ENCODE measurements at regions not wholly inside any gene's neighbourhood (a gene's known extent, or its start where the extent isn't known, plus 50 kb on each side); places are given as distances from the start of the nearest gene placed in this dataset.

DNA sequence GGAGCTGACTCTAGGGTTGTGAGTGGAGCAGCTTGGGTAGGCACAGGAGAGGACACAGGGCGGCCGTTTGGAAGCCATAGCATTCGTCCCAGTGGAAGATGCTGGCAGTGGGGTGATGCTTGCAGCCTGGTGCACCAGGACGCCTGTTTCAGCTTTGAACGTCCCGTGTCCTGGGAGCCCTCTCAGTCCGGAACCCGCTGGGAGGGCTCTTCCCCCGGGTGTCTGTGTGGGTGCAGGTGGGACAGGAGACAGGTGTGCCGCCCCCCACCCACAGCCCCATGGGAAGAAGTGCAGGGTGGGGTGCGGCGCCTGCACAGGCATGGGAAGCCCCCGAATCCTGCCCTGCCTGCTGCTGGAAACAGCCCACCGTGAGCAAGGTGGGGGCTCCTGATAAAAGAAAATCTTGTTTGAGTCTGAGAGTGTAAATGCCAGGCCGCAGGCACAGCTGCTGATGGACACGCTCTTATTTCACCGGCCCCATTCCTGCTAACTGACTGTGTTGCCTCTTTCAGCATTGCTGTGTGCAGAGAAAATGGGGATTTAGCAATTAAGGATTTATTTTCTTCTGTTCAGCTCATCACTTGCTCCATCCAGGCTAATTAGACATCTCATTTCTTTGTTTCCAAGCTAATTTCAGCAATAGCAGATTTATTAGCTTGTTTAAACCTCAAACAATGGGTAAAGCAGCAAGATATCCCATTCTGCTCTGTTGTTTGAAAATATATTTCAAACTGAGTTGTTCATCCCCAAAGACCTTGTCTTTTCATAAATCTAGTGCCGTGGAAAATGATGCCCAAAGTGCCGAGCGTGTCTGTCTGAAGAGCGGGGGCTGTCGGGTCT, 54.9 kb upstream of the DPYSL4 start:
- TF ChIP-seq, protein P1, sequence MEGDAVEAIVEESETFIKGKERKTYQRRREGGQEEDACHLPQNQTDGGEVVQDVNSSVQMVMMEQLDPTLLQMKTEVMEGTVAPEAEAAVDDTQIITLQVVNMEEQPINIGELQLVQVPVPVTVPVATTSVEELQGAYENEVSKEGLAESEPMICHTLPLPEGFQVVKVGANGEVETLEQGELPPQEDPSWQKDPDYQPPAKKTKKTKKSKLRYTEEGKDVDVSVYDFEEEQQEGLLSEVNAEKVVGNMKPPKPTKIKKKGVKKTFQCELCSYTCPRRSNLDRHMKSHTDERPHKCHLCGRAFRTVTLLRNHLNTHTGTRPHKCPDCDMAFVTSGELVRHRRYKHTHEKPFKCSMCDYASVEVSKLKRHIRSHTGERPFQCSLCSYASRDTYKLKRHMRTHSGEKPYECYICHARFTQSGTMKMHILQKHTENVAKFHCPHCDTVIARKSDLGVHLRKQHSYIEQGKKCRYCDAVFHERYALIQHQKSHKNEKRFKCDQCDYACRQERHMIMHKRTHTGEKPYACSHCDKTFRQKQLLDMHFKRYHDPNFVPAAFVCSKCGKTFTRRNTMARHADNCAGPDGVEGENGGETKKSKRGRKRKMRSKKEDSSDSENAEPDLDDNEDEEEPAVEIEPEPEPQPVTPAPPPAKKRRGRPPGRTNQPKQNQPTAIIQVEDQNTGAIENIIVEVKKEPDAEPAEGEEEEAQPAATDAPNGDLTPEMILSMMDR (conservative IDR thresholded peaks at IDR 0.05; ENCODE audit: low read depth, low read length), result no peak
- no peak for TF ChIP-seq EZH2 (IDR thresholded peaks at IDR 0.05; ENCODE audit: low read length, unreplicated experiment)
